ENCODE measurements at regions not wholly inside any gene's neighbourhood (a gene's known extent, or its start where the extent isn't known, plus 50 kb on each side); places are given as distances from the start of the nearest gene placed in this dataset.
A peak's percentile ranks its signal among the peaks of the same experiment; 100 is the strongest.

GRCh38 chr16:66289051-66289680, 77.3 kb upstream of the CDH5 start:
- DNase-seq = no peak

DNA sequence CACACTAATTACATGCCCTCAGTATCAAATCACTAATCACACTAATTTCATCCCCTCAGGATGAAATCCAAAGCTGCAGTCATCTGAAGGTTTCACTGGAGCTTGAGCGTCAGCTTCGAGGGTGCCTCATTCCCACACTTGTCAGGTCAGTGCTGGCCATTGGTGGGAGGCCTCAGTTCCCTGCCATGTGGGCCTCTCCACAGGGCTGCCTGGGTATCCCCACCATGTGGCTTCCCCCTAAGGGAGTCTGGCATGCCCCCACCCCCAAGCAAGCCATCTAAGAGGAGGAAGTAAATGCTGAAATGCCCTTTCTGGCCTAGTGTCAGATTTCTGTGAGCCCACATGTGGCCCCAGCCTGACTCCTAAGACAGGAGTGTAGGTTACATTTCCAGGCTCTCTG, 78.6 kb upstream of the CDH5 start:
- DNase-seq = no peak

GRCh38 chr16:66287416-66287815, 79.1 kb upstream of the CDH5 start:
- no peak for DNase-seq

DNA sequence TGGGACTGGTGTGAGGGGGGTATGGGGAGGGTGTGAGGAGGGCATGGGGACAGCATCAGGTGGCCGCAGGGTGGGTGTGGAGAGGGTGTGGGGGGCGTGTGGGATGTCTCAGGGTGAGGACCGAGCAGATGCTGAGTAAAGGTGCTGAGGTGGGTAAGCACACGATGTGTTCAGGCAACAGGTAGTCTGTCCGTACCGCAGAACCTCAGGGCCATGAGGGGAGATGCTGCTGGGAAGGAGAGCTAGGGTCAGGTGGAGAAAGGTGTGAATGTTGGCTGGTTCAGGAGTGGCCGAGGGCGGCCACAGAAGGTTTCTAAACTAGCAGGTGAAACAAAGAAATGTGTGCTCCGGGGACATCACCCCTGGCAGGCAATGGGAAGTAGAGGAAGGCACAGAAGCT, 80.0 kb upstream of the CDH5 start:
- no peak for DNase-seq

DNA sequence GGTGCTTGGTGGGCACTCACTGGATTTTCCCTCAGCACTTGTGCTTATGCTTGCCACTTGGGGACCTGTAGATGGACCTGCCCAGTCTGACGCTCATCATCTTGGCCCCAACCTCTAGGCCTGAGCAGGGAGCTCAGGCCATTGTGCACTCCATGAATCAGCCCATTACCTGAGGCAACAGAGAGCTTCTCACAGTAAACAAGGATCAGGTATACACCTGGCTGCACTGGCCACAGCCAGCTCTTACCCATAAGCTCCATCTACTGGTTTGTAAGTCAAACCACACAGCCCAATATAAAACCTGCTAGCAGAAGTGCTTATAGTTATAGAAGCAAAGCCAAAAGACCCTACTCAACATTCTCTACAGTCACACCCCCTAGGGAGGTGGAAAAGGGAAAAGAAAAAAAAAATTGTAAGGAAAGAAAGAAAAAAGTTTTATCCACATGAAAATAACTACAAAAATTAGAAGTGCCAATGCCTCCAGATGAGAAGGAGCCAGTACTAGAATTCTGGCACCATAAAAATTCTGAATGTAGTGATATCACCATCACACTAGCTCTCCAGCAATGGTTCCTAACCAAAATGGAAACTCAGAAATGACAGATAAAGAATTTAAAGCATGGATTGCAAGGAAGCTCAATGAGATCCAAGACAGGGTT, 87.8 kb upstream of the CDH5 start:
- no peak for DNase-seq

DNA sequence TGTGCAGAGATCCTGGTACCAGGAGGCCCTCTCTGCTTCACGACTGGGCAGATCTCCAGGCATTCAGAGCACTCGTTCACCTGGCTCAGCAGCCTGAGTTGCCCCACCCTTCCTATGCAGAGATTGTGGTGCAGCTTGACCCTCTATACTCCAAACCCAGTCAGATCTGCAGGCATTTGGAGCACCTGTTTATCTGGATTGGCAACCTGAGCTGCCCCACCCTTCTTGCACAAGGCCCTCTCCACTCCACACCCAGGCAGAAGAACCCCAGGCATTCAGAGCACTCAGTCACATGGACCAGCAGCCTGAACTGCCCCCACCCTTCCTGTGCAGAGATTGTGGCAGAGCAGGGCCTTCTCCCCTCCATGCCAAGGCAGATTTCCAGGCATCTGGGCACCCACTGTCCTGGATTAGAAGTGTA, 88.4 kb upstream of the CDH5 start:
- no peak for DNase-seq

DNA sequence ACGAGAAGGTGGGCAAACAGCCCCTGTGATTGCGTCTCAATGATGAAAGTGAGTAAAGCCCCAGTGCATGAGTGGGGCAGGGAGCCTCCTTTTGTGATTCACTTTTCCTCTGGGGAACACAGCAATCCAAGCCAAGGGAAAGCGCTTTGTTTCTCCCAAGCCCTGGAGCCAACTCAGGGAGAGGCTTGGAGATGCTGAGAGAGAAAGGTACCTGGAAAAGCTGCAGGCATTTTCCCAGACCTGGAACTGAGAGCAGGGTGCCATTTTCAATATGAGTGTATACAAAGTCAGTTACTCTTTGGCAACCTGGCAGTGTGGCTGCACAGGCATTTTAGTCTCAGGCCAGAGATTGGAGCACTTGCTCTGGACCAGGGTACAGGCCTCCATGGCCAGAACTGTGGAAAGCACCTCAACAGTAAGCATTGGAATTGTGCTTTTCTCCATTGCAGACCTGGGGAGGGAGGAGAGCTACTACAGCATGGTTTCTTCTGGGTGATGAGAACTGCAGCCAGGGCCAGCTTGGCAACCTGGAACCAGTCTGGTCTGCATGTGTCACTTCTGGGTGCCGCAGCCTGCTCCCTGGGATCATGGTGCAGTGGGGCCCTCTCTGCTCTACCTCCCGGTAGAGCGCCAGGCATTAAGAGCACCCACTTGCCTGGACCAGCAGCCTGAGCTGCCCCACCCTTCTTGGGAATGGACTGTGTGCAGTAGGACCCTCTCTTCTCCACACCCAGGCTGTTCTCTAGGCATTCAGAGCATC, 89.0 kb upstream of the CDH5 start:
- no peak for DNase-seq

DNA sequence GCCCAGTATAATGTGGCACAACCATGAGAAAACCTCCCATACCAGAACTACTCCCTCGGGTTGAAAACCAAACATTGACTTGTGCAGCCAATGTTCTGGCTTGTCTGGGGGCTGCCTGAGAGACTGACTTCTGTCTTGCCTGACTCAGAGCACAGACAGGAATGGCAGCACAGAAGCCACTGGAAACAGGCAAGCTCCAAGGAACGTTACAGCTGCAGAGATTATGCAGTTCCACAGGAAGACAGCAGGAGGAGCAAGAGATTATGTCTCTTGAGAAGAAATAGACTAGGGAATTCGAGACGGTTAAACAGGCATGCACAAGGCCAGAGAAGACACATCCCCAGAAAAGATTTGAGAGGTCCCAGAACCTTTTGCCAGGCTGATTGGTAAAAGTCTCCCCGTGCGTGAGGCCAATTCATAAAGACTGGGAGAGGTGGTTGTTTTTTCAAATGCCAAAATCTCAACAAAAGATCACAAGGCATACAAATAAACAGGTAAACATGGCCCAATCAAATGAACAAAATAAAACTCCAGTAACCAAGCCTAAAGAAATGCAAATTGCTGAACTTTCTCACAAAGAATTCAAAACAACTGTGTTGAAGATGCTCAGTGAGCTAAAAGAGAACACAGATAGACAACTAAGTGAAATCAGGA, 90.6 kb upstream of the CDH5 start:
- peak; percentile 51 for DNase-seq

- DNase-seq = peak; percentile 41
Observed at GRCh38 chr16:66274335-66275110, 92.0 kb upstream of the CDH5 start.

GRCh38 chr16:66273644-66274334, 92.7 kb upstream of the CDH5 start:
- no peak for DNase-seq

DNA sequence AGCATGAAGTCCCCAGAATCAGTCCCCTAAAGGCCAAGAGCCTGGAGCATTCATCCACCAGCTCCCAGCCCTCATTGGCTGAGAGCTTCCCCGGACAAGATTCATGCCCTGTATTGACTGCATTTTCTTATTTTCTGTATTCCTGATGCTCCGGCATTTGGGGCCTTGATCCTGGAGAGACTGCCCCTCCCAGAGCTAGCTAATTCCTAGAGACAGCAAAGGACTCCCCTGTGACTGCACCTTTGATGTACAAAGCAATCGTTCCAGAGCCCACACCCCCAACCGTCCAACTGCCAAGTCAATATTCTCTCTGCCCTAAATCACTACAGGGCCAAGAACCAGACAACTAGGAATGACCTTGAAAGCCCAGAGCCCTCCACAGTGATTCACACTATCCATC, 93.4 kb upstream of the CDH5 start:
- DNase-seq = no peak

DNA sequence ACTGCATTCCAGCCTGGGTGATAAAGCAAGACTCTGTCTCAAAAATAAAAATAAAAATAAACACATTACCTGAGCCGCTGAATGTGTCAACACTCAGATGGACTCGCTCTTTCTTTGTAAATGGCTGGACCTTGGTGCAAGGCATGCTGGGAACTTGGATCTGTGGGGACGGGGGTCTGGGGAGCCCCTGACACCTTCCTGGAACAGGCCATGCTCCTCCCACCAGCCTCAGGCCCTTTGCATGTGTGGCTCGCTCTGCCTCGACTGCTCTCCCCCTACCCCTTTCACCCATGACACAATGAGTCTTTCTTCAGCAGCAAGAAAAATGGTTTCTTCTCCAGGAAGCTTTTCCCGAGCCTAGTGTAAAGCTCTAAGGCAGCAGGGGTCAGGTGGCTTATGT, 94.0 kb upstream of the CDH5 start:
- no peak for DNase-seq

DNA sequence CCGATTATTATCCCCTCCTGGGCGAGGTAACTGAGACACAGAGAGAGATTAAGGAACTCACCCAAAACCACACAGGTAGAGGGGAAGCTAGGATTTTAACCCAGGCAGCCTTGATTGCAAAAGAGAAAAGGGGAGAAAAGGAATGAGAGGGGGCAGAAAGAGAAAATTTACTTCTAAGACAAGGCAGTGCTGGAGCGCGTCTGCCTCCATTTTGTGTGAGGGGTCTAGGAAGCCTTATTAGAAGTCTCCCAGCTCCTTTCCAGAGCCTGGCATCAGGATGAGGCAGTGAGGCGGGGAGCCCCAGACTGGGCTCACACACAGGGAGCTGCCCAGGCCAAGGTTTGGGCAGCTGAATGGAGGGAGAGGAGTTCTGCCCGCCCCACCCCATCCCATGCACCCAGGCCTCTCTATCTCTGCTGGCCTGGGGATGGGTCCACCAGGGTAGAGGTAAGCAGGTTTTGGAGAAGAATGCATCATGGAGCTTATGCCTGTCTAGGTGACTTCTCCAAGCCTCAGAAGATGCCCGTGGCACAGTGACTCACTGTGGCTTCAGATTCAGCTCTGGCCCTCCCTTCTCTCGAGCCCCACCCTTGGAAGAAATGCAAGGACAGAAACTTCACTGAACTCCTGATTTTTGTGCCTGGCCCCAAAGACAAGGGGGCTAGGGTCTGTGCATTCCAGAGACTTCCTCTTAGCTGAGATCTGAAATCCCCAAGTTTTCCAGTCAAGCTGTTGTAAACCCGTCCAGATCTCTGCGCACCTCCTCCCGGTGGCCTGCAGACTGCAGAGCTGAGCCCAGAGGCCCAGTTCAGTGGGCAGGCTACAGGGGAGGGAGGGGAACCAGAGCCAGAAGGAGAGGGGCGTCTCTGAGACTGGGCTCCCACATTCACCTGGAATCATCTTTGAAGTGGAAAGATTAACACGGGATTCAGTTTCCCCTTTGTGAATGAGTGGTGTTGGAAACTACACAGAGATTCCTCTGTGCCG, 95.1 kb upstream of the CDH5 start:
- no peak for DNase-seq

DNA sequence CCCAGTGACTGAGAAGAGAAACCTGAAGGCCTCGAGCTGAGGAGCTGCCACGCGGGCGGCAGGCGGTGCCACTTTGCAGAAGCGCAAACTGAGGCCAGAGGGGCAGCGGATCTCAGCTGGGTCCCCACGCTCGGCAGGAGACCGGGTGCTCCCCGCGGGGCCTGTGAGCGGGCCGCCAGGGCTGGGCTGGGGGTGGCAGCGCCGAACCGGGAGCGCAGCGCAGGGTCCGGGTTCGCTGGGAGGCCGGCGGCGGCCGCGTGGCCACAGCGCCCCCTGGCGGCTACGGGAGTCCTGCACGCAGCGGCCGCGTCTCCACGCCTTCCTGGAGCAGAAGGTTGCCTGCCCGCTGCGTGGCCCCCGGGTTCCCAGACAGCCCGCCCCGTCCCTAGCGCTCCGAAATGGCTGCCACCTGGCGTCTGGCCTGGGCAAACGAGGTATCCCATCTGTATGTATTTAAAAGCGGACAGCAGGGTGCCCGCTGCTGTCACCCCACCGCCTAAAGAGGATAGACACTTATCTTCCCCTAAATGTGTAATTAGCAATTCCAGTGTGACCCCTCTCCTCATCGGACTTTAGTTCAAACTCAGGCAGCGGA, 96.1 kb upstream of the CDH5 start:
- DNase-seq = peak; percentile 83

GRCh38 chr16:66269617-66270332, 96.7 kb upstream of the CDH5 start:
- DNase-seq = peak; percentile 19

GRCh38 chr16:66267292-66268014, 99.0 kb upstream of the CDH5 start:
- peak; percentile 60 for DNase-seq

- peak; percentile 92 for DNase-seq
Observed at GRCh38 chr16:66266436-66267291, 99.8 kb upstream of the CDH5 start.

Measured in tongue (tissue), 1 donor.